HepG2 (cell line): ENCODE measurements at regions not wholly inside any gene's neighbourhood (a gene's known extent, or its start where the extent isn't known, plus 50 kb on each side); places are given as distances from the start of the nearest gene placed in this dataset.

Experiments
- CENPX ChIP-seq: sonication (generic); formaldehyde crosslinking; IDR thresholded peaks from 2 replicates; pipeline ENCODE4 v1.9.0; 2021; ENCODE audit warnings: mild to moderate bottlenecking, missing genetic modification reagents, moderate library complexity
- CTCF ChIP-seq: sonication (generic); formaldehyde crosslinking; IDR thresholded peaks from 2 replicates; pipeline ENCODE4 v1.5.0; 2020; ENCODE audit warnings: mild to moderate bottlenecking, missing genetic modification reagents, moderate library complexity
- E2F5 ChIP-seq: sonication (generic); formaldehyde crosslinking; conservative IDR thresholded peaks from 2 replicates; pipeline ENCODE4 v1.4.0; 2020; ENCODE audit warnings: missing genetic modification reagents
- GATAD2A ChIP-seq: IDR thresholded peaks from 2 replicates; pipeline ENCODE4 v1.6.1; 2016
- IKZF1 ChIP-seq: fragments of 450-650 bp; IDR thresholded peaks from 2 replicates; pipeline ENCODE4 v1.7.1; 2016
- JUNB ChIP-seq: sonication (generic); formaldehyde crosslinking; IDR thresholded peaks from 2 replicates; pipeline ENCODE4 v1.8.0; 2022; ENCODE audit warnings: missing genetic modification reagents, mild to moderate bottlenecking, borderline replicate concordance
- MAF1 ChIP-seq: sonication (generic); formaldehyde crosslinking; IDR thresholded peaks from 2 replicates; pipeline ENCODE4 v1.5.0; 2020; ENCODE audit warnings: missing genetic modification reagents, borderline replicate concordance
- MYNN ChIP-seq: sonication (generic); formaldehyde crosslinking; IDR thresholded peaks from 2 replicates; pipeline ENCODE4 v1.4.0; 2020; ENCODE audit warnings: mild to moderate bottlenecking, low read depth, missing genetic modification reagents
- NKX3-1 ChIP-seq: sonication (generic); formaldehyde crosslinking; IDR thresholded peaks from 2 replicates; pipeline ENCODE4 v1.5.0; 2020; ENCODE audit warnings: missing genetic modification reagents
- SMC3 ChIP-seq: IDR thresholded peaks from 2 replicates; pipeline ENCODE4 v1.6.1; 2011; ENCODE audit warnings: low read length, improper control_type of control experiment
- ZNF282 ChIP-seq: fragments of 450-650 bp; IDR thresholded peaks from 2 replicates; pipeline ENCODE4 v1.6.1; 2018; ENCODE audit not compliant: partially characterized antibody

GRCh38 chr9:106321394-106322180 is 541.4 kb upstream of the ZNF462 start:
- TF ChIP-seq IKZF1 (no peak), CTCF (no peak), MAF1 (no peak), JUNB (CRISPR knock-in tag) (no peak), E2F5 (CRISPR knock-in tag) (no peak), NKX3-1 (CRISPR knock-in tag) (no peak), GATAD2A (no peak), CENPX (CRISPR knock-in tag) (no peak), SMC3 (no peak), ZNF282 (no peak), MYNN (no peak)
